HL-60 (cell line): ENCODE measurements at regions not wholly inside any gene's neighbourhood (a gene's known extent, or its start where the extent isn't known, plus 50 kb on each side); places are given as distances from the start of the nearest gene placed in this dataset.

Experiments
- DNase-seq, 2 experiments: peaks; one replicate each; pipeline ENCODE4 v3.0.0-alpha.2; 2010 to 2020; ENCODE audit warnings: low read depth in 1 of 2, low spot score in 1 of 2
- H3K27ac ChIP-seq: fragments of 250-450 bp; sonication (Bioruptor Pico); replicated peaks from 2 replicates; pipeline ENCODE4 v1.5.1; 2020; ENCODE audit warnings: mild to moderate bottlenecking, moderate library complexity
- H3K27me3 ChIP-seq: fragments of 250-450 bp; sonication (Bioruptor Pico); 2 replicates; pipeline ENCODE4 v1.5.1; 2021; ENCODE audit warnings: mild to moderate bottlenecking, moderate library complexity; ENCODE audit not compliant: insufficient read depth, poor library complexity, severe bottlenecking
- H3K4me3 ChIP-seq: replicated peaks from 2 replicates; pipeline ENCODE4 v1.5.1; 2011; ENCODE audit warnings: mild to moderate bottlenecking, control low read depth, low read length; ENCODE audit not compliant: insufficient read depth
- GABPA ChIP-seq: IDR thresholded peaks from 2 replicates; pipeline ENCODE4 v1.6.1; 2012; ENCODE audit warnings: low read depth
- POLR2AphosphoS5 ChIP-seq: IDR thresholded peaks from 2 replicates; pipeline ENCODE4 v1.6.1; 2012; ENCODE audit warnings: low read depth
- SPI1 ChIP-seq: IDR thresholded peaks from 2 replicates; pipeline ENCODE4 v1.6.1; 2012; ENCODE audit warnings: low read depth, mild to moderate bottlenecking, borderline replicate concordance
- TF ChIP-seq, protein P1 (sequence below): IDR thresholded peaks from 2 replicates; pipeline ENCODE4 v1.6.1; 2012; ENCODE audit warnings: low read depth; ENCODE audit not compliant: insufficient replicate concordance
- TF ChIP-seq, protein P2 (sequence below): IDR thresholded peaks from one replicate; pipeline ENCODE4 v1.5.1; 2011; ENCODE audit warnings: low read length, control low read depth, inconsistent platforms; ENCODE audit not compliant: insufficient read depth

DNA sequence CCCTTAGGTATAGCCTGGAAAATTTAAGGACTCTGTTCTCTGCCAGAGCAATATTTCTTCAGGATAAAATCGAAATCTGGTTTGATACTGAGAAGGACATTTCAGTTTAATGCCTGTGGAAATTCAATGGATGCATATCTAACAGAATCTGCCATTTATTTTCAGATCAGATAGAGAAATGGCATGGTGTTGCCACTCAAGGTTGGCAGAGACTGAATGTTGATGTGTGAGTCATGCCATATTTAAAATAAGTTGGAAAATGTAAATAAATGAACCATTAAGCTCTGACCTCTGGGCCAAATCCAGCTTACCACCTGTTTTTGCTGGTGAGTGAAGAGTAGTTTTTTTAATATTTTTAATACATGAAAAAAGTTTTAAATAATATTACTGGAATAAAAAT is 594.6 kb downstream of the DOK5 start:
- no peak overlapping the region for H3K4me3 ChIP-seq
- DNase-seq = no peak
- no peaks in the 10 kb centered on the region for H3K27me3 ChIP-seq
- H3K27ac ChIP-seq = no peak overlapping the region
- TF ChIP-seq, protein P1, sequence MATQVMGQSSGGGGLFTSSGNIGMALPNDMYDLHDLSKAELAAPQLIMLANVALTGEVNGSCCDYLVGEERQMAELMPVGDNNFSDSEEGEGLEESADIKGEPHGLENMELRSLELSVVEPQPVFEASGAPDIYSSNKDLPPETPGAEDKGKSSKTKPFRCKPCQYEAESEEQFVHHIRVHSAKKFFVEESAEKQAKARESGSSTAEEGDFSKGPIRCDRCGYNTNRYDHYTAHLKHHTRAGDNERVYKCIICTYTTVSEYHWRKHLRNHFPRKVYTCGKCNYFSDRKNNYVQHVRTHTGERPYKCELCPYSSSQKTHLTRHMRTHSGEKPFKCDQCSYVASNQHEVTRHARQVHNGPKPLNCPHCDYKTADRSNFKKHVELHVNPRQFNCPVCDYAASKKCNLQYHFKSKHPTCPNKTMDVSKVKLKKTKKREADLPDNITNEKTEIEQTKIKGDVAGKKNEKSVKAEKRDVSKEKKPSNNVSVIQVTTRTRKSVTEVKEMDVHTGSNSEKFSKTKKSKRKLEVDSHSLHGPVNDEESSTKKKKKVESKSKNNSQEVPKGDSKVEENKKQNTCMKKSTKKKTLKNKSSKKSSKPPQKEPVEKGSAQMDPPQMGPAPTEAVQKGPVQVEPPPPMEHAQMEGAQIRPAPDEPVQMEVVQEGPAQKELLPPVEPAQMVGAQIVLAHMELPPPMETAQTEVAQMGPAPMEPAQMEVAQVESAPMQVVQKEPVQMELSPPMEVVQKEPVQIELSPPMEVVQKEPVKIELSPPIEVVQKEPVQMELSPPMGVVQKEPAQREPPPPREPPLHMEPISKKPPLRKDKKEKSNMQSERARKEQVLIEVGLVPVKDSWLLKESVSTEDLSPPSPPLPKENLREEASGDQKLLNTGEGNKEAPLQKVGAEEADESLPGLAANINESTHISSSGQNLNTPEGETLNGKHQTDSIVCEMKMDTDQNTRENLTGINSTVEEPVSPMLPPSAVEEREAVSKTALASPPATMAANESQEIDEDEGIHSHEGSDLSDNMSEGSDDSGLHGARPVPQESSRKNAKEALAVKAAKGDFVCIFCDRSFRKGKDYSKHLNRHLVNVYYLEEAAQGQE = no peak
- no peak for TF ChIP-seq GABPA
- no peak for TF ChIP-seq SPI1
- TF ChIP-seq POLR2AphosphoS5 = no peak
- TF ChIP-seq, protein P2, sequence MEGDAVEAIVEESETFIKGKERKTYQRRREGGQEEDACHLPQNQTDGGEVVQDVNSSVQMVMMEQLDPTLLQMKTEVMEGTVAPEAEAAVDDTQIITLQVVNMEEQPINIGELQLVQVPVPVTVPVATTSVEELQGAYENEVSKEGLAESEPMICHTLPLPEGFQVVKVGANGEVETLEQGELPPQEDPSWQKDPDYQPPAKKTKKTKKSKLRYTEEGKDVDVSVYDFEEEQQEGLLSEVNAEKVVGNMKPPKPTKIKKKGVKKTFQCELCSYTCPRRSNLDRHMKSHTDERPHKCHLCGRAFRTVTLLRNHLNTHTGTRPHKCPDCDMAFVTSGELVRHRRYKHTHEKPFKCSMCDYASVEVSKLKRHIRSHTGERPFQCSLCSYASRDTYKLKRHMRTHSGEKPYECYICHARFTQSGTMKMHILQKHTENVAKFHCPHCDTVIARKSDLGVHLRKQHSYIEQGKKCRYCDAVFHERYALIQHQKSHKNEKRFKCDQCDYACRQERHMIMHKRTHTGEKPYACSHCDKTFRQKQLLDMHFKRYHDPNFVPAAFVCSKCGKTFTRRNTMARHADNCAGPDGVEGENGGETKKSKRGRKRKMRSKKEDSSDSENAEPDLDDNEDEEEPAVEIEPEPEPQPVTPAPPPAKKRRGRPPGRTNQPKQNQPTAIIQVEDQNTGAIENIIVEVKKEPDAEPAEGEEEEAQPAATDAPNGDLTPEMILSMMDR = no peak

DNA sequence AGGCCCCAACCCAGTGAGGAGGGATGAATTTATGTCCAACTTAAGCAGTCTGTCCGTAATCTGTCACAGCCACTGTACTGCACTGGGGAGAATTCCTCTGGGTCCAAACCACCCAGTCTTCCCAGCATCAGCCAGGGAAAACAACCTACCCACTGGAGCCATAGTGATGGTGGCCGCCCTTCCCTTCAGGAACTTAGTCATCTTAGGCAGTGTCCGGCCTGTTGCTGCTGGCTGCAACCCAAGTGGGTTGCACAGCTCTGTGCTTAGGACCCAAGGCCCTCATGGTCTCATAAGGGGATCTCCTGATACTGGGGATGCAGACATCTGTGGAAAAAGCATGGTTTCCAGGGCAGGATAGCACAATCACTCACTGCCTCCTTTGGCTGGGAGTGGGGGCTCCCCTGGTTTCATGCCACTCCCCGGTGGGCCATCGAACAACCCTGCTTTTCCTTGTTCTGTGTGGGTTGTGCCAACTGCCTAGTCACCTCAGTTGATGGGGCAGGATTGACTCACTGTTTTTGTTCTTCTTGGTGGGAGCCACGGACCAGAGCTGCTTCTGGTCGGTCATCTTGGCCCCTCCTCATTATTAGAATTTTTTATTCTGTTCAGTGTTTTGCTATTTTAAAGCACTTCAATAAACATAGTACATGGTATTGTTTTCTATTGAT is 591.9 kb downstream of the DOK5 start:
- DNase-seq = no peak
- Histone ChIP-seq H3K27me3 (no peaks in the 10 kb centered on the region), H3K4me3 (no peak overlapping the region), H3K27ac (no peak overlapping the region)
- no peak for TF ChIP-seq GABPA
- TF ChIP-seq, protein P1 = no peak
- TF ChIP-seq, protein P2 = no peak
- TF ChIP-seq POLR2AphosphoS5 = no peak
- no peak for TF ChIP-seq SPI1

DNA sequence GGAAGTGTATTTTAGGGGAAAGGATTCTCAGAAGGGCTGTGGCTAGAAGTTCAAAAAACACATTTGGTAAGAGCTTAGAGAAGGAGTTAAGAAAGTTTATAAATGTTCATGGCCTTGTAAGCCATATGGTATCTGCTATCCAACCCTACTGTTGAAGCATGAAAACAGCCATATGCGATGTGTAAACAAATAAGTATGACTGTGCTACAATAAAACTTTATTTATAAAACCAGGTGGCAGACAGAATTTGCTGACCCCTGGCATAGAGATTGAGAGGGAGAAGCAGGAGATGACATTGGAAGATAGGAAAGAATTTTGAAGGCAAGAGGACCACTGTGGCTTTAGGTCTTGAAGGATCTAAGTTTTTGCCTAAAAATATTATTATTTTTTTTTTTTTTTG is 583.5 kb downstream of the DOK5 start:
- DNase-seq = no peak
- TF ChIP-seq, protein P2 = no peak
- TF ChIP-seq POLR2AphosphoS5 (no peak), SPI1 (no peak), GABPA (no peak)
- TF ChIP-seq, protein P1 = no peak
- H3K27ac ChIP-seq = no peak overlapping the region
- H3K27me3 ChIP-seq = no peaks in the 10 kb centered on the region
- no peak overlapping the region for H3K4me3 ChIP-seq
